ENCODE measurements at regions not wholly inside any gene's neighbourhood (a gene's known extent, or its start where the extent isn't known, plus 50 kb on each side); places are given as distances from the start of the nearest gene placed in this dataset.
"Not testable (repeated sequence)": the region's sequence is repeated elsewhere in the genome, so short reads cannot be mapped to it uniquely, and the experiment has no call there.

GRCh38 chr5:38165435-38165834, 92.9 kb upstream of the EGFLAM start:
- Mint-ChIP-seq H3K36me3 (no peaks in the 10 kb centered on the region), H3K27ac (no peak overlapping the region), H3K4me1 (no peaks in the 10 kb centered on the region), H3K9me3 (no peaks in the 10 kb centered on the region), H3K27me3 (no peaks in the 10 kb centered on the region), H3K4me3 (no peak overlapping the region)
- no peak for DNase-seq
- CTCF ChIA-PET: no interaction called here

DNA sequence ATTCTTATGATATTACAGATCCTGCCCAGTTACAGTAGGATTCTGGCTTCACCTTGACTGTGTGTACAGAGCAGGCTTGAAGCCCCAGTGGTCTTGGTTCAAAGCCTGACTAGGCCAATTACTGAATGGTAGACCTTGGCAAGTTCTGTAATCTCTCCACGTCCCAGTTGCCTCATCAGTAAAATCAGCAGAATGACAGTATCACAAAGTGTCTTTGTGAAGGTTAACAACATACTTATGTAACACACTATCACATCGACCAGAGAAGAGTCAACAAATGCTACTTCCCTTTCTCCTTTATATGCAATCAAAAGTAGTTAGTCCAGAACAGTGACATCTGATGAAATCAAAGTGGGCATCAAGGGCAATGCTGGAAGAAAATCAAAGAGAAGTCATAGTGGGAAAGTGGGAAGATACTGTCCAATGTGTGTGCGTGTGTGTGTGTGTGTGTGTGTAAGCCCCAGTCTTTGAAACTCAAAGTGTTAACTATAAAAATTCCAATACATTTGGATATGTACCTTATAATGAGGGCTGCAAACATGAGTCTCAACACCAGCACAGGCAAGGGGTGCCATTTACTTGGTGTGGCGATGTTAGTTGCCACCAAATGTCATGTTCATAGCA, 93.5 kb upstream of the EGFLAM start:
- H3K9me3 Mint-ChIP-seq: no peaks in the 10 kb centered on the region
- CTCF ChIA-PET: no interaction called here
- no peak overlapping the region for H3K27ac Mint-ChIP-seq
- H3K4me1 Mint-ChIP-seq: no peaks in the 10 kb centered on the region
- no peak overlapping the region for H3K4me3 Mint-ChIP-seq
- no peaks in the 10 kb centered on the region for H3K27me3 Mint-ChIP-seq
- no peak for DNase-seq
- H3K36me3 Mint-ChIP-seq: no peaks in the 10 kb centered on the region

GRCh38 chr5:38163636-38164237, 94.6 kb upstream of the EGFLAM start:
- DNase-seq: no peak
- Mint-ChIP-seq H3K36me3 (no peaks in the 10 kb centered on the region), H3K4me1 (no peaks in the 10 kb centered on the region), H3K27ac (no peak overlapping the region), H3K27me3 (no peaks in the 10 kb centered on the region), H3K9me3 (no peaks in the 10 kb centered on the region), H3K4me3 (no peak overlapping the region)
- CTCF ChIA-PET: no interaction called here

DNA sequence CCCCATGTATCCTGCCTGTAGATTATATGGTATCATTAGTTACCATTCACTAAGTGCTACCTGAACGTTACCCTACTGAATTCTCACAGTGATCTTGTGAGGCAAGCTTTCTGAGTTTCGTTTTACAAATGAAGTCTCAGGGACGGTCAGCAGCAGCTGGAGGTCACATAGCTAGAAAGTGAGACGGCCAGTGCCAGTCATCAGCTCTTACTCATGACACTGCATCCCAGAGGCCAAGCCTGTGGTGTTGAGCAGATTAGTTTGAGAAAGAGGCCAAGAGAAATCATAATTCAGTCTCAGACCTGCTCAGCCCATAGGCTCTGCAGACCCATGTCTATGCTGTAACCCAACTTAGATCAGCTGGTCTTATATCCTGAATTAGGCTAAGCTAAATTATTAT, 95.7 kb upstream of the EGFLAM start:
- Mint-ChIP-seq H3K27me3 (no peaks in the 10 kb centered on the region), H3K36me3 (no peaks in the 10 kb centered on the region), H3K9me3 (no peaks in the 10 kb centered on the region), H3K27ac (no peak overlapping the region), H3K4me1 (no peaks in the 10 kb centered on the region), H3K4me3 (no peak overlapping the region)
- DNase-seq: no peak
- CTCF ChIA-PET: no interaction called here

- no peaks in the 10 kb centered on the region for H3K27me3 Mint-ChIP-seq
- H3K4me3 Mint-ChIP-seq: no peak overlapping the region
- no peaks in the 10 kb centered on the region for H3K4me1 Mint-ChIP-seq
- CTCF ChIA-PET: interaction anchor here (1.4 kb wide), 1 partner anchor 10 kb away, joined by 4 read pairs; no protein-coding TSS in a partner anchor
- no peak for DNase-seq
- H3K36me3 Mint-ChIP-seq: no peaks in the 10 kb centered on the region
- no peak overlapping the region for H3K27ac Mint-ChIP-seq
- no peaks in the 10 kb centered on the region for H3K9me3 Mint-ChIP-seq
These were observed 101.3 kb upstream of the EGFLAM start for GRCh38 chr5:38157024-38157423.

DNA sequence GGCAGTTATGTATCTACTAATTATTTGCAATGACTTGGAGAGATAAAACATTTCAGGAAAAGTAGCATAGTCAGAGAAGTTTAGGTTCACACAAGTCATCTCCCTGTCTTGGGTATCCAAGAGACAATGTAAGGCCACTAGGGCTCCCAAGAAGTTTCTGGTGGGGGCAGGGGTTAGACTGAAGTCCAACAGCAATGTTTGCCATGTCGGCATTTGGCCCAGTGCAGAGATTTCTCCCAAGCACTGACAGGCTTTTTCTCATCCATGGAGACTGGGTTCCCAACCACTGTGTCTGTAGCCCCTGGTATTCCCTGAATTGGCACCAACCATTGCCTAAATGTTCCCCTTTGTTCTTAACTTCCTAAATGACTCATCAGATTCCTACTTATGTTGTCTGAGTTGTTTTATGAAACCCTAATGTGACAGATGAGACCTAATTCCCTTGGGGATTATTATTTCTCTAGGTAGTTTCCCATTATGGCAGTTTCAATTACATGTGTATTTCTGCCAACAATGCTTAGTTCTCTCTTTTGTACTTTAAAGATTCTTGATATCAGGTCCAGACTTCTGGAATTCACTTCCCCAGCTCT, 103.6 kb upstream of the EGFLAM start:
- CTCF ChIA-PET: no interaction called here
- Mint-ChIP-seq H3K36me3 (no peaks in the 10 kb centered on the region), H3K9me3 (no peaks in the 10 kb centered on the region), H3K4me3 (no peak overlapping the region), H3K4me1 (no peaks in the 10 kb centered on the region), H3K27ac (no peak overlapping the region), H3K27me3 (no peaks in the 10 kb centered on the region)
- no peak for DNase-seq

- CTCF ChIA-PET: no interaction called here
- Mint-ChIP-seq H3K27ac (no peak overlapping the region), H3K27me3 (no peaks in the 10 kb centered on the region)
These were observed 106.5 kb upstream of the EGFLAM start for GRCh38 chr5:38151878-38152277.

DNA sequence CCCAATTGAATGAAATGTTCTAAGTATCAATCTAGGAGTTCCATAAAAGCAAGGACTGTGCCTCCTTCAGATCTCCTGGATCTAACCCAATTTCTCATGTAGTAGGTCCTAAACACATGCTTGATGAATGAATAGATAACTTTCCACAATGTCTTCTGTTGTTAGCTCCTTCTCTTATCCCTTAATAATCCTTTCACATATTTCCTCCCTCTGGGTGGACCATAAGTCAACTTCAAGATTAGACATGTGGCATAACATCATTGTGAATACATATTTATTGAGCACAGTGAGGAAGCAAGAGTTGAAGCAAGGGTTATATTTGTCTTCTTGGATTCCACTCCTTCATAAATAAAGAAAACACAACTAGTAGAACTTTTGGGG, 108.6 kb upstream of the EGFLAM start:
- Mint-ChIP-seq H3K36me3 (no peaks in the 10 kb centered on the region), H3K4me3 (no peak overlapping the region), H3K9me3 (no peaks in the 10 kb centered on the region), H3K27ac (no peak overlapping the region), H3K27me3 (no peaks in the 10 kb centered on the region), H3K4me1 (no peaks in the 10 kb centered on the region)
- CTCF ChIA-PET: no interaction called here
- DNase-seq: no peak

More at GRCh38 chr5:38151878-38152277, 106.5 kb upstream of the EGFLAM start:
- DNase-seq: no peak
- Mint-ChIP-seq H3K9me3 (no peaks in the 10 kb centered on the region), H3K4me3 (no peak overlapping the region), H3K36me3 (no peaks in the 10 kb centered on the region), H3K4me1 (no peaks in the 10 kb centered on the region)

- no peaks in the 10 kb centered on the region for H3K36me3 Mint-ChIP-seq
- no peak for DNase-seq
- no peak overlapping the region for H3K4me3 Mint-ChIP-seq
- H3K4me1 Mint-ChIP-seq: no peaks in the 10 kb centered on the region
- CTCF ChIA-PET: no interaction called here
- H3K27ac Mint-ChIP-seq: no peak overlapping the region
- no peaks in the 10 kb centered on the region for H3K27me3 Mint-ChIP-seq
- no peaks in the 10 kb centered on the region for H3K9me3 Mint-ChIP-seq
These were observed 110.2 kb upstream of the EGFLAM start for GRCh38 chr5:38148021-38148625.

- H3K36me3 Mint-ChIP-seq: no peaks in the 10 kb centered on the region
- no peaks in the 10 kb centered on the region for H3K27me3 Mint-ChIP-seq
- no peak overlapping the region for H3K27ac Mint-ChIP-seq
- CTCF ChIA-PET: no interaction called here
- DNase-seq: no peak
- H3K4me1 Mint-ChIP-seq: no peaks in the 10 kb centered on the region
- H3K9me3 Mint-ChIP-seq: no peaks in the 10 kb centered on the region
- H3K4me3 Mint-ChIP-seq: no peak overlapping the region
These were observed 115.0 kb upstream of the EGFLAM start for GRCh38 chr5:38143384-38143783.

DNA sequence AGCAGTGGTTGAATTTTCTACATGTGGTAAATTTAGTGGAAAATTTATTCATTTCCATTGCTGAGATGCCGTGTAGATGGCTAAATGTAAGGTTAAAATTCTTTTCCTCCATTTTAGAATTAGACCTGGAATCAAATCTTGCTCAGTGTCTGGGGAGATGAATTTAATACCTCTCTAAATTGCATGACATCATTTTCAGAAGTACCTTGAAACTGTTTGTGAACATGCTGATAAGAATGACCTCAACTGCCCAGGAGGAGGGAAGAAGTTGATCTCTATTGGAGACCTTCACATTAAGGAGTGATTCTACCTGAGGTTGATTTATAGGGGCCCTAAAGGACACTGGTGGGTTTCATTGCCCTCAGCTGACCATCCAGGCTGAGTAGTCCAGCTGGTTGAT, 116.7 kb upstream of the EGFLAM start:
- Mint-ChIP-seq H3K27ac (no peak overlapping the region), H3K4me1 (no peaks in the 10 kb centered on the region), H3K36me3 (no peaks in the 10 kb centered on the region), H3K27me3 (no peaks in the 10 kb centered on the region), H3K9me3 (peaks cover 2% of the 10 kb centered on the region), H3K4me3 (no peak overlapping the region)
- DNase-seq: no peak
- CTCF ChIA-PET: no interaction called here

GRCh38 chr5:38138574-38138973, 119.8 kb upstream of the EGFLAM start:
- H3K9me3 Mint-ChIP-seq: peaks cover 2% of the 10 kb centered on the region
- no peaks in the 10 kb centered on the region for H3K27me3 Mint-ChIP-seq
- no peak overlapping the region for H3K4me3 Mint-ChIP-seq
- no peaks in the 10 kb centered on the region for H3K36me3 Mint-ChIP-seq
- no peak for DNase-seq
- H3K27ac Mint-ChIP-seq: no peak overlapping the region
- H3K4me1 Mint-ChIP-seq: no peaks in the 10 kb centered on the region
- CTCF ChIA-PET: no interaction called here

DNA sequence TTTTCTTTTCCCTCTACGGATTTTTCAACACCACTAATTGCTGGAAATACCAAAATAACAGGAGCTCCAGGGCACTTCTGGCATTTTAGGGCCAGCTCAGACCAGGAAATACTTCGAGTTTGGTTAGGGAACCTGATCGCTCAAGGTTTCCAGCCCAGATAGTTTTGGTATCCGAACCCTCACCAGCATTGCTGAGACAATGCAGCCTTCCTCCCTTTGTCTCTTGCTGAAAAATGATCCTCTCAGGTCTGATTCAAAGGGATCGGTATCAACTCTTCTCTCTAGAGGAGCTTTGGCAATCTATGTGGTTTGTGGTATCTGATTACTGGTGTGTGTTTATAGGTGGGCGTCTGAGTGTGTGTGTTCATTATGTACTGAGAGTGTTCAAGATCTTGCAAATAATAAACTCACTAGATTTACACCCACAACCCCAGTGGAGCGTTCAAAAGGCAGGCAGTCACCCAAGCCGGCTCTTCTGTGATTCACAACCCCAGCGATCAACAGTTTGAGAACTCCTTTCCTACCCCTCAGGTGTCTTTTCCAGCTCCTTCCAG, 122.8 kb upstream of the EGFLAM start:
- Mint-ChIP-seq H3K9me3 (peaks cover 2% of the 10 kb centered on the region), H3K4me1 (no peaks in the 10 kb centered on the region), H3K27ac (no peak overlapping the region), H3K4me3 (no peak overlapping the region), H3K27me3 (no peaks in the 10 kb centered on the region), H3K36me3 (no peaks in the 10 kb centered on the region)
- CTCF ChIA-PET: no interaction called here
- DNase-seq: no peak

DNA sequence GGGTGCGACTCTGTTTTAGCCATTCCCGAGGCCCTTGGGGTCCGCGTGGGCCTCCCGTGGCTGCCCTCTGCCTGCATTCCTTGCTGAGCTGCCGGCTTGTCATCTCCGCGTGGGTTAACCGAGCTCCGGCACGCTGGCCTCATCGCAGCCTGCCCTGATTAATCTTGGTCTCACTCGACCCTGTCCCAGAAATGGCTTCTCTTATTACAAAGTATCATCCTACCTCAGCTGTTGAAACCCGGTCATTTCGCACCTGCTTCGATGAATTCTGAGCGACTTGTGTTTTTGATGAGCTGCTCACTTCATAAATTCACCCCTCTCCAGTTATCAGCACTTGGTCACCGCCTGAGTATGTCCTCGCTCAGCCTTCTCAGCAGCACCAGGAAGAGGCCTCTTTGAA, 123.5 kb upstream of the EGFLAM start:
- CTCF ChIA-PET: no interaction called here
- Mint-ChIP-seq H3K9me3 (peaks cover 2% of the 10 kb centered on the region), H3K27me3 (no peaks in the 10 kb centered on the region), H3K4me3 (no peak overlapping the region), H3K27ac (no peak overlapping the region), H3K36me3 (no peaks in the 10 kb centered on the region), H3K4me1 (no peaks in the 10 kb centered on the region)
- no peak for DNase-seq

- H3K27ac Mint-ChIP-seq, H3K27me3 Mint-ChIP-seq, H3K4me1 Mint-ChIP-seq, H3K9me3 Mint-ChIP-seq, H3K36me3 Mint-ChIP-seq, DNase-seq, H3K4me3 Mint-ChIP-seq, CTCF ChIA-PET: not testable (repeated sequence)
These were observed 124.1 kb upstream of the EGFLAM start for GRCh38 chr5:38134294-38134693.

All from activated naive CD4-positive, alpha-beta T cell treated with anti-CD3 and anti-CD28 coated beads, Interleukin-2, amount 10 ng/mL, durations not matched to agents 7 days and 5 days (primary cell).